WTC11 (cell line): ENCODE measurements at regions not wholly inside any gene's neighbourhood (a gene's known extent, or its start where the extent isn't known, plus 50 kb on each side); places are given as distances from the start of the nearest gene placed in this dataset.

Experiments
- ATAC-seq: fragments of 200-7000 bp; cut with Tn5 transposase; 2 replicates; pipeline ENCODE4 v1.10.0; 2021; ENCODE audit warnings: mild to moderate bottlenecking, moderate library complexity
- CTCF ChIA-PET: fragments of 300-600 bp; sonication (Branson Sonifier 250); formaldehyde crosslinking; loops from one replicate; lab custom pipeline; 2021; ENCODE audit warnings: antibody characterized with exemption; lab: Charles Lee
- POLR2A ChIA-PET: fragments of 350-600 bp; sonication (Branson Sonifier 250); formaldehyde crosslinking; loops from one replicate; lab custom pipeline; 2021; ENCODE audit warnings: antibody characterized with exemption; lab: Charles Lee
- DNase-seq: peaks from one replicate; pipeline ENCODE4 v3.0.0; 2021; ENCODE audit warnings: low spot score
- H3K27ac Mint-ChIP-seq: 2 replicates; pipeline ENCODE4 v1.8.0; 2021; ENCODE audit warnings: mixed read lengths
- H3K27me3 Mint-ChIP-seq: 2 replicates; pipeline ENCODE4 v1.8.0; 2021; ENCODE audit warnings: low read depth, mild to moderate bottlenecking, moderate library complexity, mixed read lengths
- H3K36me3 Mint-ChIP-seq: 2 replicates; pipeline ENCODE4 v1.8.0; 2021; ENCODE audit warnings: mixed read lengths
- H3K4me1 Mint-ChIP-seq: 2 replicates; pipeline ENCODE4 v1.8.0; 2022; ENCODE audit warnings: mixed read lengths
- H3K4me3 Mint-ChIP-seq: 2 replicates; pipeline ENCODE4 v1.8.0; 2021; ENCODE audit warnings: mild to moderate bottlenecking, moderate library complexity, mixed read lengths
- H3K9me3 Mint-ChIP-seq: 2 replicates; pipeline ENCODE4 v1.8.0; 2021; ENCODE audit warnings: mixed read lengths
- AFF4 ChIP-seq: sonication (generic); formaldehyde crosslinking; IDR thresholded peaks from 2 replicates; pipeline ENCODE4 v1.8.1; 2023; ENCODE audit warnings: mild to moderate bottlenecking, missing genetic modification reagents, borderline replicate concordance
- FOXP1 ChIP-seq: sonication (generic); formaldehyde crosslinking; IDR thresholded peaks from 2 replicates; pipeline ENCODE4 v1.8.0; 2022; ENCODE audit warnings: missing genetic modification reagents, mild to moderate bottlenecking, moderate library complexity, borderline replicate concordance
- FOXP4 ChIP-seq: sonication (generic); formaldehyde crosslinking; IDR thresholded peaks from 2 replicates; pipeline ENCODE4 v1.8.0; 2022; ENCODE audit warnings: mild to moderate bottlenecking, missing genetic modification reagents
- HMGA2 ChIP-seq: fragments of 250-450 bp; sonication (Bioruptor Pico); IDR thresholded peaks from 2 replicates; pipeline ENCODE4 v1.4.0; 2021; ENCODE audit warnings: mild to moderate bottlenecking, moderate library complexity
- NFYB ChIP-seq: sonication (generic); formaldehyde crosslinking; conservative IDR thresholded peaks from 2 replicates; pipeline ENCODE4 v1.8.0; 2022; ENCODE audit warnings: low read depth, missing genetic modification reagents
- OVOL2 ChIP-seq: fragments of 250-450 bp; sonication (Bioruptor Pico); IDR thresholded peaks from 2 replicates; pipeline ENCODE4 v1.9.0; 2021; ENCODE audit warnings: mild to moderate bottlenecking, borderline replicate concordance
- ZBTB43 ChIP-seq: sonication (generic); formaldehyde crosslinking; IDR thresholded peaks from 2 replicates; pipeline ENCODE4 v1.8.1; 2023; ENCODE audit warnings: mild to moderate bottlenecking, missing genetic modification reagents
- ZNF138 ChIP-seq: sonication (generic); formaldehyde crosslinking; conservative IDR thresholded peaks from 2 replicates; pipeline ENCODE4 v1.8.1; 2022; ENCODE audit warnings: mild to moderate bottlenecking, moderate library complexity, missing genetic modification reagents
- ZNF512 ChIP-seq: sonication (generic); formaldehyde crosslinking; IDR thresholded peaks from 2 replicates; pipeline ENCODE4 v1.8.1; 2022; ENCODE audit warnings: missing genetic modification reagents, borderline replicate concordance
- ZNF532 ChIP-seq: fragments of 250-450 bp; sonication (Bioruptor Pico); IDR thresholded peaks from 2 replicates; pipeline ENCODE4 v1.9.0; 2021; ENCODE audit warnings: mild to moderate bottlenecking, borderline replicate concordance
- ZSCAN18 ChIP-seq: fragments of 250-450 bp; sonication (Bioruptor Pico); IDR thresholded peaks from 2 replicates; pipeline ENCODE4 v2.1.2; 2022; ENCODE audit warnings: mild to moderate bottlenecking, moderate library complexity

GRCh38 chr5:90191352-90192045 lies 218.1 kb downstream of the CETN3 start (continued):
- TF ChIP-seq AFF4 (CRISPR knock-in tag), result no peak
- no peak for TF ChIP-seq ZNF138 (CRISPR knock-in tag)
- TF ChIP-seq NFYB, result no peak

GRCh38 chr5:90185897-90186468 lies 223.6 kb downstream of the CETN3 start:
- ATAC-seq (no peak), DNase-seq (no peak)
- no peak overlapping the region for H3K4me3 Mint-ChIP-seq
- ChIA-PET POLR2A (no interaction called here), CTCF (interaction anchor here (0.7 kb wide), 1 partner anchor 52 kb away, joined by 4 read pairs; no protein-coding TSS in a partner anchor)
- no peak overlapping the region for H3K27ac Mint-ChIP-seq
- no peak for TF ChIP-seq ZNF532
- TF ChIP-seq ZNF512, result 0 out of 2 replicates have a peak, but pooled peaks have one; percentile 64
- H3K36me3 Mint-ChIP-seq, result peaks cover 3% of the 10 kb centered on the region; the same call in 1 of the 2 replicates
- no peaks in the 10 kb centered on the region for H3K27me3 Mint-ChIP-seq
- no peaks in the 10 kb centered on the region for H3K4me1 Mint-ChIP-seq
- H3K9me3 Mint-ChIP-seq, result no peaks in the 10 kb centered on the region

GRCh38 chr5:90184764-90185163 lies 224.8 kb downstream of the CETN3 start:
- no peak for DNase-seq
- Mint-ChIP-seq H3K4me3 (no peak overlapping the region), H3K27me3 (no peaks in the 10 kb centered on the region), H3K36me3 (peaks cover 3% of the 10 kb centered on the region; the same call in 1 of the 2 replicates), H3K27ac (peak overlapping the region; percentile 27; the same call in 1 of the 2 replicates), H3K4me1 (no peaks in the 10 kb centered on the region), H3K9me3 (0 out of 2 replicates have a peak, but pooled peaks cover 1% of the 10 kb centered on the region)
- no peak for ATAC-seq
- POLR2A ChIA-PET, result no interaction called here
- CTCF ChIA-PET, result no interaction called here
- TF ChIP-seq OVOL2 (CRISPR knock-in tag) (no peak), FOXP1 (CRISPR knock-in tag) (no peak), ZBTB43 (CRISPR knock-in tag) (no peak), ZSCAN18 (no peak), FOXP4 (CRISPR knock-in tag) (no peak), HMGA2 (CRISPR knock-in tag) (no peak)
